Loucy (cell line): ENCODE measurements at regions not wholly inside any gene's neighbourhood (a gene's known extent, or its start where the extent isn't known, plus 50 kb on each side); places are given as distances from the start of the nearest gene placed in this dataset.

Source experiments
- H2AFZ ChIP-seq: fragments of 200-600 bp; sonication (generic); 2 replicates; pipeline ENCODE4 v1.6.0; 2016; ENCODE audit warnings: antibody characterized with exemption, mild to moderate bottlenecking, low read length, moderate library complexity
- H3F3A ChIP-seq: fragments of 200-600 bp; 2 replicates; pipeline ENCODE4 v1.6.0; 2016; ENCODE audit warnings: antibody characterized with exemption, low read depth, mild to moderate bottlenecking
- H3K27me3 ChIP-seq: fragments of 200-600 bp; sonication (generic); 2 replicates; pipeline ENCODE4 v1.6.1; 2014; ENCODE audit warnings: low read length, mild to moderate bottlenecking; ENCODE audit not compliant: insufficient read depth, poor library complexity, severe bottlenecking
- H3K36me3 ChIP-seq: fragments of 200-600 bp; sonication (generic); 2 replicates; pipeline ENCODE4 v1.6.1; 2016; ENCODE audit warnings: low read length; ENCODE audit not compliant: insufficient read depth
- H3K4me1 ChIP-seq: fragments of 200-600 bp; sonication (generic); 2 replicates; pipeline ENCODE4 v1.5.1; 2014; ENCODE audit warnings: low read length, mild to moderate bottlenecking; ENCODE audit not compliant: insufficient read depth, poor library complexity, severe bottlenecking
- H3K4me2 ChIP-seq: fragments of 200-600 bp; sonication (generic); 2 replicates; pipeline ENCODE4 v1.6.0; 2014; ENCODE audit warnings: antibody characterized with exemption, low read length, low read depth, mild to moderate bottlenecking; ENCODE audit not compliant: poor library complexity, severe bottlenecking
- H3K4me3 ChIP-seq: fragments of 200-600 bp; sonication (generic); 2 replicates; pipeline ENCODE4 v1.5.1; 2014; ENCODE audit warnings: low read length, mild to moderate bottlenecking, mixed read lengths; ENCODE audit not compliant: poor library complexity, severe bottlenecking
- H3K79me2 ChIP-seq: fragments of 200-600 bp; sonication (generic); 2 replicates; pipeline ENCODE4 v1.6.1; 2014; ENCODE audit warnings: low read length; ENCODE audit not compliant: insufficient read depth
- H3K9ac ChIP-seq: fragments of 200-600 bp; sonication (generic); 2 replicates; pipeline ENCODE4 v1.6.0; 2014; ENCODE audit warnings: mild to moderate bottlenecking, low read depth, low read length, moderate library complexity; ENCODE audit not compliant: poor library complexity, severe bottlenecking
- H3K9me2 ChIP-seq: fragments of 200-600 bp; sonication (generic); replicated peaks from 2 replicates; pipeline ENCODE4 v1.6.1; 2016; ENCODE audit warnings: low read depth, low read length, mixed read lengths
- H3K9me3 ChIP-seq: fragments of 200-600 bp; sonication (generic); 2 replicates; pipeline ENCODE4 v1.6.1; 2014; ENCODE audit warnings: mild to moderate bottlenecking, antibody characterized with exemption, low read length, low read depth; ENCODE audit not compliant: insufficient read depth
- H4K20me1 ChIP-seq: fragments of 200-600 bp; sonication (generic); 2 replicates; pipeline ENCODE4 v1.6.0; 2014; ENCODE audit warnings: antibody characterized with exemption, low read length, mild to moderate bottlenecking; ENCODE audit not compliant: insufficient read depth, poor library complexity, severe bottlenecking
- EZH2phosphoT487 ChIP-seq: fragments of 200-600 bp; IDR thresholded peaks from 2 replicates; pipeline ENCODE4 v1.6.1; 2018; ENCODE audit warnings: antibody characterized with exemption, mild to moderate bottlenecking, moderate library complexity, borderline replicate concordance
- TF ChIP-seq, protein P1 (sequence below): fragments of 200-600 bp; sonication (generic); conservative IDR thresholded peaks from 2 replicates; pipeline ENCODE4 v1.5.1; 2014; ENCODE audit warnings: mild to moderate bottlenecking, antibody characterized with exemption, low read length

DNA sequence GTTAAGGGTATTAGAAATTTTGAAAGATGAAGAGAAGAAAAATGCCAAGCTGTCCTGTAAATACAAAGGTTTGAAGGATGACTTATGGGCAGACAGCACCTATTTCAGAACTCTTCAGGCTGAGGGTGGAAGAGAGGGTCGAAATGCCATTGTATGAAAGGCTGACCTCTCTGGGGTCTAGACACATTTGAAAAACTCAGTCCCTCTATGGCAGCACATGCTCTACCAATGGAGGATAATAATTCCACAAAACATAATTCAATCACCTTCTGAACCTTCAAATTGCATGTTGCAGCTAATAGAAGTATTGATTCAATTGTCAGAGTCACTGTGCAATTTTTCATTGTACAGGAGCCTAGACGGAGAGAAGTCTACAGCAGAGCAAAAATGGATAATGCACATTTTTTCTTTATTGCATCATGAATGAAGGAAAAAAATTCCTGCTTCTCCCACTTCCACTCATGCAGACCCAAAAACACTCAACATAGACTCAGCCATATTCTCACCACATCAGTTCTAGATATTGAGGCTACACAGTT is 569.1 kb downstream of the TBL1XR1 start:
- TF ChIP-seq, protein P1, sequence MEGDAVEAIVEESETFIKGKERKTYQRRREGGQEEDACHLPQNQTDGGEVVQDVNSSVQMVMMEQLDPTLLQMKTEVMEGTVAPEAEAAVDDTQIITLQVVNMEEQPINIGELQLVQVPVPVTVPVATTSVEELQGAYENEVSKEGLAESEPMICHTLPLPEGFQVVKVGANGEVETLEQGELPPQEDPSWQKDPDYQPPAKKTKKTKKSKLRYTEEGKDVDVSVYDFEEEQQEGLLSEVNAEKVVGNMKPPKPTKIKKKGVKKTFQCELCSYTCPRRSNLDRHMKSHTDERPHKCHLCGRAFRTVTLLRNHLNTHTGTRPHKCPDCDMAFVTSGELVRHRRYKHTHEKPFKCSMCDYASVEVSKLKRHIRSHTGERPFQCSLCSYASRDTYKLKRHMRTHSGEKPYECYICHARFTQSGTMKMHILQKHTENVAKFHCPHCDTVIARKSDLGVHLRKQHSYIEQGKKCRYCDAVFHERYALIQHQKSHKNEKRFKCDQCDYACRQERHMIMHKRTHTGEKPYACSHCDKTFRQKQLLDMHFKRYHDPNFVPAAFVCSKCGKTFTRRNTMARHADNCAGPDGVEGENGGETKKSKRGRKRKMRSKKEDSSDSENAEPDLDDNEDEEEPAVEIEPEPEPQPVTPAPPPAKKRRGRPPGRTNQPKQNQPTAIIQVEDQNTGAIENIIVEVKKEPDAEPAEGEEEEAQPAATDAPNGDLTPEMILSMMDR = no peak
- TF ChIP-seq EZH2phosphoT487 = no peak
- no peak overlapping the region for H3K4me3 ChIP-seq
- no peaks in the 10 kb centered on the region for H3K79me2 ChIP-seq
- H3K9me2 ChIP-seq = no peaks in the 10 kb centered on the region
- H3K36me3 ChIP-seq = no peaks in the 10 kb centered on the region
- no peak overlapping the region for H2AFZ ChIP-seq
- no peak overlapping the region for H3K9ac ChIP-seq
- H3K27me3 ChIP-seq = no peaks in the 10 kb centered on the region
- H3K4me2 ChIP-seq = no peak overlapping the region
- H3F3A ChIP-seq = no peaks in the 10 kb centered on the region
- H4K20me1 ChIP-seq = no peaks in the 10 kb centered on the region
- no peaks in the 10 kb centered on the region for H3K9me3 ChIP-seq
- no peaks in the 10 kb centered on the region for H3K4me1 ChIP-seq

DNA sequence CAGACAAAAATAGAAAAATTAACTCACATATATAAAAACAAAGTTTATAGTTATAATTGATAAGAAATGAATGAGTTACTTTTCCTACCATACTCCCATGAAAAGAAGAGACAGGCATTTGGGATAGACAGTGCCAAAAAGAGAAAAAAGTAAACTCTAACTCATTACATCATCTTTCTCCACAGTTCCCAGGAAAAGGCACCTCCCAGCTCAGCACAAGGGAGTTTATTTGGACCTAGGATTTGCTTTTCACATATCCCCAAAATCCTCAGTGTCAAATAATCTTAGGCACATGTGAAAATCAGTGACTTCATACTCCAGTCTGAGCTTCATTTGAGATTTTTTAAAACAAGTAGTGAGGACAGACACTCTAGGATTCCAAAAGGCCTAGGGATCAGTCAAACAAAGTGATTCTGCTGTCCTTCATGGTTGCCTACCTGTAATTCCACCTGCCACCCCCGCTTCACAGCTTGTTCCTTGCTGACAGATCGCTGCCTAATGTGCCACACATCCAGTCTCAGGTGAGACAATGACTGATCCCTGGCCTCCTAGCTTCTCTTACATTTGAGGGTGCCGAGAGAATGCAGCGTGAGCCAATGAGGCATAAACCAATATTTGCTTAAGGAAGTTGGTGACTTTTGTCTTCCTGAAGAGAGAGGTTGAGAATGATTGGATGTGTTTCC is 573.7 kb downstream of the TBL1XR1 start:
- H3K9me2 ChIP-seq = no peaks in the 10 kb centered on the region
- H3K4me3 ChIP-seq = no peak overlapping the region
- H3K27me3 ChIP-seq = no peaks in the 10 kb centered on the region
- TF ChIP-seq, protein P1 = no peak
- TF ChIP-seq EZH2phosphoT487 = no peak
- no peak overlapping the region for H3K4me2 ChIP-seq
- H3K4me1 ChIP-seq = no peaks in the 10 kb centered on the region
- no peak overlapping the region for H2AFZ ChIP-seq
- no peaks in the 10 kb centered on the region for H4K20me1 ChIP-seq
- no peaks in the 10 kb centered on the region for H3K79me2 ChIP-seq
- no peak overlapping the region for H3K9ac ChIP-seq
- no peaks in the 10 kb centered on the region for H3F3A ChIP-seq
- no peaks in the 10 kb centered on the region for H3K36me3 ChIP-seq
- H3K9me3 ChIP-seq = no peaks in the 10 kb centered on the region

DNA sequence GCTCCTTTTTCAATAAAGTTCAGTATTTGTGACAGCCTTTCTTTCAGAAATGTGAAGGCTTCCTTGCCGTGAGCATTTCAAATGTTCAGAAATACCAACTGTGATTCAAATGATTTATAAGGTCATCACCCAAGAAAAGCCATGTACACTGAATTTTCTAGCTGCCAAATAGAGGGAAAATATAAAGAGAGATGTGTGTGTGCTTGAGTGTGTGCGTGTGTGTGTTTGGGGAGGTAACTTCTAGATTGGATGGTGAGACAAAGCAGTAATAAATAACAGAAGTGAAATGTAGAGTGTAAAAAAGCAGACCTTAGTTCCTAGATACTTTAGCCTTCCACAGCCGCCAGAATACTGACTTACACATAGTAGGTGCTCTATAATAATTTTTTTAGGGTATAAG is 577.4 kb downstream of the TBL1XR1 start:
- Histone ChIP-seq H3K4me3 (no peak overlapping the region), H3F3A (no peaks in the 10 kb centered on the region), H3K27me3 (no peaks in the 10 kb centered on the region), H3K36me3 (no peaks in the 10 kb centered on the region), H3K79me2 (no peaks in the 10 kb centered on the region), H3K9me2 (no peaks in the 10 kb centered on the region), H2AFZ (no peak overlapping the region), H4K20me1 (no peaks in the 10 kb centered on the region), H3K9me3 (no peaks in the 10 kb centered on the region), H3K4me1 (no peaks in the 10 kb centered on the region), H3K4me2 (no peak overlapping the region), H3K9ac (no peak overlapping the region)
- no peak for TF ChIP-seq EZH2phosphoT487
- TF ChIP-seq, protein P1 = no peak
